ENCODE measurements at regions not wholly inside any gene's neighbourhood (a gene's known extent, or its start where the extent isn't known, plus 50 kb on each side); places are given as distances from the start of the nearest gene placed in this dataset.

GRCh38 chr2:193502363-193503035 lies 1307.8 kb upstream of the TMEFF2 start:
- intact Hi-C loops (cut with DNase I): no loop called here
- Histone ChIP-seq H3K9me3 (ENCODE audit: control insufficient read depth in 2 of 3, insufficient read depth in 1 of 3, low read length in 3 of 3) (no peaks in the 10 kb centered on the region), H3K36me3 (ENCODE audit: control insufficient read depth in 2 of 3, insufficient read depth in 3 of 3, low read length in 3 of 3) (no peaks in the 10 kb centered on the region), H3K9ac (ENCODE audit: low read length in 3 of 3) (no peak overlapping the region), H3K4me1 (ENCODE audit: control insufficient read depth in 2 of 3, insufficient read depth in 2 of 3, low read depth in 1 of 3, low read length in 3 of 3) (no peaks in the 10 kb centered on the region), H3K27me3 (ENCODE audit: control insufficient read depth, insufficient read depth, low read length) (no peaks in the 10 kb centered on the region), H3K27ac (ENCODE audit: low read depth in 2 of 2, low read length in 2 of 2) (no peak overlapping the region), H3K4me3 (ENCODE audit: low read length in 3 of 3) (no peak overlapping the region)
- TF ChIP-seq CTCF (IDR thresholded peaks at IDR 0.05; ENCODE audit: borderline replicate concordance, extremely low read depth, insufficient read depth): no peak
- DNase-seq: peak in 1 of 5 donors; percentile 72
- no peak for FAIRE-seq

- Histone ChIP-seq H3K27me3 (ENCODE audit: control insufficient read depth, insufficient read depth, low read length) (no peaks in the 10 kb centered on the region), H3K4me3 (ENCODE audit: low read length in 3 of 3) (no peak overlapping the region), H3K36me3 (ENCODE audit: control insufficient read depth in 2 of 3, insufficient read depth in 3 of 3, low read length in 3 of 3) (no peaks in the 10 kb centered on the region), H3K4me1 (ENCODE audit: control insufficient read depth in 2 of 3, insufficient read depth in 2 of 3, low read depth in 1 of 3, low read length in 3 of 3) (no peaks in the 10 kb centered on the region), H3K9ac (ENCODE audit: low read length in 3 of 3) (no peak overlapping the region), H3K27ac (ENCODE audit: low read depth in 2 of 2, low read length in 2 of 2) (no peak overlapping the region), H3K9me3 (ENCODE audit: control insufficient read depth in 2 of 3, insufficient read depth in 1 of 3, low read length in 3 of 3) (no peaks in the 10 kb centered on the region)
- no peak for DNase-seq
- intact Hi-C loops (cut with DNase I): no loop called here
- no peak for FAIRE-seq
- no peak for TF ChIP-seq CTCF (IDR thresholded peaks at IDR 0.05; ENCODE audit: borderline replicate concordance, extremely low read depth, insufficient read depth)
Measured at GRCh38 chr2:193496786-193497185, 1302.1 kb upstream of the TMEFF2 start.

- FAIRE-seq (no peak), DNase-seq (no peak)
- Histone ChIP-seq H3K36me3 (ENCODE audit: control insufficient read depth in 2 of 3, insufficient read depth in 3 of 3, low read length in 3 of 3) (no peaks in the 10 kb centered on the region), H3K4me1 (ENCODE audit: control insufficient read depth in 2 of 3, insufficient read depth in 2 of 3, low read depth in 1 of 3, low read length in 3 of 3) (no peaks in the 10 kb centered on the region), H3K27ac (ENCODE audit: low read depth in 2 of 2, low read length in 2 of 2) (no peak overlapping the region), H3K4me3 (ENCODE audit: low read length in 3 of 3) (no peak overlapping the region), H3K9me3 (ENCODE audit: control insufficient read depth in 2 of 3, insufficient read depth in 1 of 3, low read length in 3 of 3) (no peaks in the 10 kb centered on the region), H3K9ac (ENCODE audit: low read length in 3 of 3) (no peak overlapping the region), H3K27me3 (ENCODE audit: control insufficient read depth, insufficient read depth, low read length) (no peaks in the 10 kb centered on the region)
- no peak for TF ChIP-seq CTCF (IDR thresholded peaks at IDR 0.05; ENCODE audit: borderline replicate concordance, extremely low read depth, insufficient read depth)
- intact Hi-C loops (cut with DNase I): no loop called here
Measured at GRCh38 chr2:193482557-193482956, 1287.8 kb upstream of the TMEFF2 start.

GRCh38 chr2:193480187-193480586 lies 1285.5 kb upstream of the TMEFF2 start:
- peaks cover 0 to 4% (median 0%) of the 10 kb centered on the region in 3 donors for H3K9me3 ChIP-seq (ENCODE audit: control insufficient read depth in 2 of 3, insufficient read depth in 1 of 3, low read length in 3 of 3)
- intact Hi-C loops (cut with DNase I): no loop called here
- no peaks in the 10 kb centered on the region for H3K27me3 ChIP-seq (ENCODE audit: control insufficient read depth, insufficient read depth, low read length)
- no peaks in the 10 kb centered on the region for H3K36me3 ChIP-seq (ENCODE audit: control insufficient read depth in 2 of 3, insufficient read depth in 3 of 3, low read length in 3 of 3)
- DNase-seq (no peak), FAIRE-seq (no peak)
- no peak for TF ChIP-seq CTCF (IDR thresholded peaks at IDR 0.05; ENCODE audit: borderline replicate concordance, extremely low read depth, insufficient read depth)
- H3K4me3 ChIP-seq (ENCODE audit: low read length in 3 of 3): no peak overlapping the region
- no peak overlapping the region for H3K9ac ChIP-seq (ENCODE audit: low read length in 3 of 3)
- H3K4me1 ChIP-seq (ENCODE audit: control insufficient read depth in 2 of 3, insufficient read depth in 2 of 3, low read depth in 1 of 3, low read length in 3 of 3): no peaks in the 10 kb centered on the region
- no peak overlapping the region for H3K27ac ChIP-seq (ENCODE audit: low read depth in 2 of 2, low read length in 2 of 2)
